ENCODE measurements at regions not wholly inside any gene's neighbourhood (a gene's known extent, or its start where the extent isn't known, plus 50 kb on each side); places are given as distances from the start of the nearest gene placed in this dataset.
"Not testable (repeated sequence)": the region's sequence is repeated elsewhere in the genome, so short reads cannot be mapped to it uniquely, and the experiment has no call there.

GRCh38 chr4:103264905-103265304 lies 66.8 kb upstream of the CENPE start:
- ChIA-PET CTCF (no interaction called here), POLR2A (no interaction called here)
- Mint-ChIP-seq H3K4me1 (no peaks in the 10 kb centered on the region), H3K4me3 (no peak overlapping the region), H3K27me3 (peaks cover 13% of the 10 kb centered on the region), H3K9me3 (ENCODE audit: insufficient read depth) (no peaks in the 10 kb centered on the region), H3K27ac (no peak overlapping the region)
- no peak for DNase-seq
- WGBS (ENCODE audit: insufficient coverage), result no CpG with 5 or more reads among the region's 1 CpG
- TF ChIP-seq EZH2 (IDR thresholded peaks at IDR 0.05; ENCODE audit: borderline replicate concordance, insufficient read depth, low read depth, low read length, poor library complexity, severe bottlenecking) (no peak), CTCF (IDR thresholded peaks at IDR 0.05) (no peak)
- H3K27ac ChIP-seq (ENCODE audit: low read length in 2 of 2), result no peak overlapping the region
- no peak for ATAC-seq (ENCODE audit: low read depth)
- H3K4me1 ChIP-seq (ENCODE audit: control insufficient read depth in 2 of 2, insufficient read depth in 2 of 2, low read length in 2 of 2), result no peaks in the 10 kb centered on the region
- no peak overlapping the region for H3K4me2 ChIP-seq (replicated peaks; ENCODE audit: low read depth, low read length, poor library complexity, severe bottlenecking)
- no peaks in the 10 kb centered on the region for H3K79me2 ChIP-seq (ENCODE audit: control insufficient read depth, insufficient read depth, low read length)
- H3K36me3 ChIP-seq (replicated peaks in 1 of 2; ENCODE audit: control extremely low read depth in 1 of 2, control insufficient read depth in 1 of 2, extremely low read depth in 1 of 2, insufficient read depth in 2 of 2, low read length in 1 of 2), result no peaks in the 10 kb centered on the region
- H3K9ac ChIP-seq (ENCODE audit: low read length), result no peak overlapping the region
- intact Hi-C loops (cut with micrococcal nuclease), result no loop called here
- no peaks in the 10 kb centered on the region for H3K27me3 ChIP-seq (replicated peaks in 1 of 4; ENCODE audit: control extremely low read depth in 1 of 4, control insufficient read depth in 3 of 4, insufficient read depth in 4 of 4, low read length in 3 of 4)
- no peak overlapping the region for H3K4me3 ChIP-seq (ENCODE audit: control extremely low read depth in 1 of 5, extremely low read depth in 1 of 5, insufficient read depth in 1 of 5, low read depth in 2 of 5, low read length in 4 of 5)
- no peaks in the 10 kb centered on the region for H3K9me3 ChIP-seq (ENCODE audit: control extremely low read depth in 1 of 3, control insufficient read depth in 2 of 3, insufficient read depth in 1 of 3, low read length in 2 of 3)
- H4K20me1 ChIP-seq (ENCODE audit: control insufficient read depth, insufficient read depth, low read length, poor library complexity, severe bottlenecking), result no peaks in the 10 kb centered on the region
- H2AFZ ChIP-seq (ENCODE audit: insufficient read depth, low read depth, low read length, poor library complexity, severe bottlenecking), result no peak overlapping the region

GRCh38 chr4:103256068-103256467 lies 57.9 kb upstream of the CENPE start:
- DNase-seq; H3K27ac ChIP-seq (ENCODE audit: low read length in 2 of 2); H3K9me3 ChIP-seq (ENCODE audit: control extremely low read depth in 1 of 3, control insufficient read depth in 2 of 3, insufficient read depth in 1 of 3, low read length in 2 of 3); H3K4me3 Mint-ChIP-seq; H3K27ac Mint-ChIP-seq; H2AFZ ChIP-seq (ENCODE audit: insufficient read depth, low read depth, low read length, poor library complexity, severe bottlenecking); H3K4me1 ChIP-seq (ENCODE audit: control insufficient read depth in 2 of 2, insufficient read depth in 2 of 2, low read length in 2 of 2); POLR2A ChIA-PET; H3K27me3 Mint-ChIP-seq; H3K9me3 Mint-ChIP-seq (ENCODE audit: insufficient read depth); H3K79me2 ChIP-seq (ENCODE audit: control insufficient read depth, insufficient read depth, low read length); ATAC-seq (ENCODE audit: low read depth); intact Hi-C loops (cut with micrococcal nuclease); H3K27me3 ChIP-seq (replicated peaks in 1 of 4; ENCODE audit: control extremely low read depth in 1 of 4, control insufficient read depth in 3 of 4, insufficient read depth in 4 of 4, low read length in 3 of 4); H3K4me1 Mint-ChIP-seq; H3K9ac ChIP-seq (ENCODE audit: low read length); H3K4me3 ChIP-seq (ENCODE audit: control extremely low read depth in 1 of 5, extremely low read depth in 1 of 5, insufficient read depth in 1 of 5, low read depth in 2 of 5, low read length in 4 of 5); H4K20me1 ChIP-seq (ENCODE audit: control insufficient read depth, insufficient read depth, low read length, poor library complexity, severe bottlenecking); H3K36me3 ChIP-seq (replicated peaks in 1 of 2; ENCODE audit: control extremely low read depth in 1 of 2, control insufficient read depth in 1 of 2, extremely low read depth in 1 of 2, insufficient read depth in 2 of 2, low read length in 1 of 2); H3K4me2 ChIP-seq (replicated peaks; ENCODE audit: low read depth, low read length, poor library complexity, severe bottlenecking); CTCF ChIA-PET: not testable (repeated sequence)
- no CpG with 5 or more reads among the region's 16 CpGs for WGBS (ENCODE audit: insufficient coverage)

Measured in B cell (primary cell).